Neuronal stem cell (in vitro differentiated cells): ENCODE measurements at regions not wholly inside any gene's neighbourhood (a gene's known extent, or its start where the extent isn't known, plus 50 kb on each side); places are given as distances from the start of the nearest gene placed in this dataset.

Experiments
- DNase-seq: peaks from one replicate; pipeline ENCODE4 v3.0.0-alpha.2; 2013; ENCODE audit warnings: low spot score
- H2AFZ ChIP-seq: one replicate; pipeline ENCODE4 v1.6.1; 2013; ENCODE audit warnings: mild to moderate bottlenecking, low read length, inconsistent platforms
- H2AK5ac ChIP-seq: 2 replicates; pipeline ENCODE4 v1.6.1; 2013; ENCODE audit warnings: low read depth, mild to moderate bottlenecking, inconsistent platforms, low read length, moderate library complexity, mixed read lengths
- H2BK120ac ChIP-seq: 2 replicates; pipeline ENCODE4 v1.6.1; 2013; ENCODE audit warnings: low read depth, mild to moderate bottlenecking, inconsistent platforms, low read length, moderate library complexity, mixed read lengths
- H2BK12ac ChIP-seq: one replicate; pipeline ENCODE4 v1.6.1; 2013; ENCODE audit warnings: low read length, inconsistent platforms
- H2BK15ac ChIP-seq: 2 replicates; pipeline ENCODE4 v1.6.1; 2013; ENCODE audit warnings: mild to moderate bottlenecking, low read length, inconsistent platforms, mixed read lengths
- H2BK5ac ChIP-seq: one replicate; pipeline ENCODE4 v1.6.1; 2013; ENCODE audit warnings: inconsistent platforms, mild to moderate bottlenecking, low read length, moderate library complexity
- H3K14ac ChIP-seq: one replicate; pipeline ENCODE4 v1.6.1; 2013; ENCODE audit warnings: low read length, inconsistent platforms
- H3K18ac ChIP-seq: 2 replicates; pipeline ENCODE4 v1.6.1; 2013; ENCODE audit warnings: low read length, inconsistent platforms
- H3K23ac ChIP-seq: 2 replicates; pipeline ENCODE4 v1.6.1; 2013; ENCODE audit warnings: low read depth, mild to moderate bottlenecking, mixed read lengths, low read length, inconsistent platforms; ENCODE audit not compliant: poor library complexity
- H3K27ac ChIP-seq: replicated peaks from 3 replicates; pipeline ENCODE4 v1.5.1; 2013; ENCODE audit warnings: low read length, inconsistent platforms
- H3K27me3 ChIP-seq, 3 experiments: 2 replicates each; pipeline ENCODE4 v1.6.1; 2013; ENCODE audit warnings: low read length in 3 of 3, mild to moderate bottlenecking in 2 of 3, inconsistent platforms in 1 of 3, low read depth in 1 of 3, mixed read lengths in 1 of 3, moderate library complexity in 1 of 3; ENCODE audit not compliant: control insufficient read depth in 3 of 3, insufficient read depth in 3 of 3
- H3K36me3 ChIP-seq, 2 donors: replicated peaks in 1 of 2; 2 replicates each; pipeline ENCODE4 v1.6.1; 2013; ENCODE audit warnings: low read length in 2 of 2; ENCODE audit not compliant: control insufficient read depth in 2 of 2, insufficient read depth in 2 of 2
- H3K4ac ChIP-seq: 2 replicates; pipeline ENCODE4 v1.6.1; 2013; ENCODE audit warnings: inconsistent platforms, mild to moderate bottlenecking, low read length, moderate library complexity
- H3K4me1 ChIP-seq, 2 donors: 1 replicate in 1 of 2; 2 replicates in 1 of 2; pipeline ENCODE4 v1.6.1; 2013; ENCODE audit warnings: low read length in 2 of 2, low read depth in 1 of 2; ENCODE audit not compliant: control insufficient read depth in 2 of 2, insufficient read depth in 1 of 2
- H3K4me2 ChIP-seq: one replicate; pipeline ENCODE4 v1.6.1; 2013; ENCODE audit warnings: mild to moderate bottlenecking, low read length, inconsistent platforms; ENCODE audit not compliant: insufficient read depth, poor library complexity, severe bottlenecking
- H3K4me3 ChIP-seq, 2 donors: 2 replicates each; pipeline ENCODE4 v1.5.1; 2013; ENCODE audit warnings: low read length in 2 of 2, mild to moderate bottlenecking in 2 of 2, inconsistent platforms in 1 of 2, moderate library complexity in 1 of 2
- H3K79me1 ChIP-seq: one replicate; pipeline ENCODE4 v1.6.1; 2013; ENCODE audit warnings: low read depth, mild to moderate bottlenecking, inconsistent platforms, low read length, moderate library complexity
- H3K9ac ChIP-seq: one replicate; pipeline ENCODE4 v1.6.1; 2013; ENCODE audit warnings: mild to moderate bottlenecking, low read depth, low read length, inconsistent platforms; ENCODE audit not compliant: poor library complexity
- H3K9me3 ChIP-seq, 2 donors: replicated peaks in 1 of 2; 2 replicates each; pipeline versions ENCODE3 to v1.6.1; 2013; ENCODE audit warnings: low read length in 2 of 2, mild to moderate bottlenecking in 2 of 2, inconsistent platforms in 1 of 2, low read depth in 1 of 2, mixed read lengths in 1 of 2, moderate library complexity in 1 of 2; ENCODE audit not compliant: control insufficient read depth in 2 of 2, insufficient read depth in 1 of 2
- H4K8ac ChIP-seq: one replicate; pipeline ENCODE4 v1.6.1; 2013; ENCODE audit warnings: low read depth, mild to moderate bottlenecking, inconsistent platforms, low read length, moderate library complexity
- H4K91ac ChIP-seq: one replicate; pipeline ENCODE4 v1.6.1; 2013; ENCODE audit warnings: low read length, low read depth, mild to moderate bottlenecking, inconsistent platforms; ENCODE audit not compliant: poor library complexity
- WGBS, 2 donors: extraction: QIAGEN DNeasy Blood & Tissue Kit; methylation state at CpG; one replicate each; pipeline ENCODE4 v1.1.7; 2013; ENCODE audit warnings: missing lambda C conversion rate in 2 of 2, mixed read lengths in 1 of 2; ENCODE audit not compliant: insufficient read length in 2 of 2, insufficient replicate concordance in 1 of 2; ENCODE audit errors: extremely low coverage in 2 of 2; 5-methylcytosine and 5-hydroxymethylcytosine counted together

- H2AFZ ChIP-seq = no peak overlapping the region
- H2AK5ac ChIP-seq = no peak overlapping the region
- WGBS, 2 donors = no CpG with 5 or more reads among the region's 5 CpGs
- H3K27ac ChIP-seq = no peak overlapping the region
- H3K79me1 ChIP-seq = no peaks in the 10 kb centered on the region
- no peak overlapping the region for H2BK15ac ChIP-seq
- H3K4me3 ChIP-seq = no peak overlapping the region
- H3K9me3 ChIP-seq = no peaks in the 10 kb centered on the region
- no peak overlapping the region for H4K91ac ChIP-seq
- no peak overlapping the region for H3K18ac ChIP-seq
- DNase-seq = no peak
- H4K8ac ChIP-seq = no peak overlapping the region
- H3K14ac ChIP-seq = no peak overlapping the region
- no peak overlapping the region for H3K4me2 ChIP-seq
- no peak overlapping the region for H3K23ac ChIP-seq
- H3K4me1 ChIP-seq = no peaks in the 10 kb centered on the region
- H3K9ac ChIP-seq = no peak overlapping the region
- H3K27me3 ChIP-seq = no peaks in the 10 kb centered on the region
- no peak overlapping the region for H2BK5ac ChIP-seq
- H3K4ac ChIP-seq = no peak overlapping the region
- no peak overlapping the region for H2BK12ac ChIP-seq
- no peak overlapping the region for H2BK120ac ChIP-seq
- H3K36me3 ChIP-seq = no peaks in the 10 kb centered on the region
Observed at GRCh38 chr9:74036549-74037231, 460.4 kb upstream of the RORB start.

- Histone ChIP-seq H2AFZ (no peak overlapping the region), H4K8ac (no peak overlapping the region), H3K4ac (no peak overlapping the region), H3K79me1 (no peaks in the 10 kb centered on the region), H3K14ac (no peak overlapping the region), H2BK15ac (no peak overlapping the region), H3K4me1 (no peaks in the 10 kb centered on the region), H2BK5ac (no peak overlapping the region), H4K91ac (no peak overlapping the region), H3K27ac (no peak overlapping the region), H3K4me3 (no peak overlapping the region), H3K9ac (no peak overlapping the region), H2BK12ac (no peak overlapping the region), H3K9me3 (no peaks in the 10 kb centered on the region), H2AK5ac (no peak overlapping the region), H2BK120ac (no peak overlapping the region), H3K4me2 (no peak overlapping the region), H3K23ac (no peak overlapping the region), H3K27me3 (no peaks in the 10 kb centered on the region), H3K18ac (no peak overlapping the region), H3K36me3 (no peaks in the 10 kb centered on the region)
- WGBS, 2 donors = no CpG with 5 or more reads among the region's 1 CpG
- no peak for DNase-seq
Observed at GRCh38 chr9:74037274-74037673, 459.9 kb upstream of the RORB start.

- H3K14ac ChIP-seq = no peak overlapping the region
- no peak overlapping the region for H3K4ac ChIP-seq
- H3K4me3 ChIP-seq = no peak overlapping the region
- H3K9me3 ChIP-seq = no peaks in the 10 kb centered on the region
- H2AK5ac ChIP-seq = no peak overlapping the region
- H3K18ac ChIP-seq = no peak overlapping the region
- H3K79me1 ChIP-seq = no peaks in the 10 kb centered on the region
- no peak overlapping the region for H4K91ac ChIP-seq
- no peak overlapping the region for H3K23ac ChIP-seq
- no peak overlapping the region for H2BK15ac ChIP-seq
- no peak overlapping the region for H3K27ac ChIP-seq
- no peak overlapping the region for H2BK12ac ChIP-seq
- H3K36me3 ChIP-seq = no peaks in the 10 kb centered on the region
- H2BK120ac ChIP-seq = no peak overlapping the region
- H2BK5ac ChIP-seq = no peak overlapping the region
- H3K4me1 ChIP-seq = no peaks in the 10 kb centered on the region
- no peak overlapping the region for H3K9ac ChIP-seq
- H2AFZ ChIP-seq = no peak overlapping the region
- no peak for DNase-seq
- no peak overlapping the region for H3K4me2 ChIP-seq
- H4K8ac ChIP-seq = no peak overlapping the region
- H3K27me3 ChIP-seq = no peaks in the 10 kb centered on the region
Observed at GRCh38 chr9:74041588-74041987, 455.5 kb upstream of the RORB start.

GRCh38 chr9:74044844-74045243, 452.3 kb upstream of the RORB start:
- Histone ChIP-seq H3K36me3 (no peaks in the 10 kb centered on the region), H2BK15ac (no peak overlapping the region), H3K4me3 (no peak overlapping the region), H3K27ac (no peak overlapping the region), H3K4me2 (no peak overlapping the region), H3K23ac (no peak overlapping the region), H3K79me1 (no peaks in the 10 kb centered on the region), H2AFZ (no peak overlapping the region), H3K18ac (no peak overlapping the region), H3K4ac (no peak overlapping the region), H3K4me1 (no peaks in the 10 kb centered on the region), H4K8ac (no peak overlapping the region), H2BK5ac (no peak overlapping the region), H3K27me3 (no peaks in the 10 kb centered on the region), H2BK12ac (no peak overlapping the region), H3K14ac (no peak overlapping the region), H3K9me3 (no peaks in the 10 kb centered on the region), H2AK5ac (no peak overlapping the region), H4K91ac (no peak overlapping the region), H3K9ac (no peak overlapping the region), H2BK120ac (no peak overlapping the region)
- WGBS, 2 donors = no CpG with 5 or more reads among the region's 3 CpGs
- no peak for DNase-seq
